A172 (cell line): ENCODE measurements at regions not wholly inside any gene's neighbourhood (a gene's known extent, or its start where the extent isn't known, plus 50 kb on each side); places are given as distances from the start of the nearest gene placed in this dataset.

Source experiments
- DNase-seq: peaks from one replicate; pipeline ENCODE4 v3.0.0-alpha.2; 2015; ENCODE audit warnings: low spot score

DNA sequence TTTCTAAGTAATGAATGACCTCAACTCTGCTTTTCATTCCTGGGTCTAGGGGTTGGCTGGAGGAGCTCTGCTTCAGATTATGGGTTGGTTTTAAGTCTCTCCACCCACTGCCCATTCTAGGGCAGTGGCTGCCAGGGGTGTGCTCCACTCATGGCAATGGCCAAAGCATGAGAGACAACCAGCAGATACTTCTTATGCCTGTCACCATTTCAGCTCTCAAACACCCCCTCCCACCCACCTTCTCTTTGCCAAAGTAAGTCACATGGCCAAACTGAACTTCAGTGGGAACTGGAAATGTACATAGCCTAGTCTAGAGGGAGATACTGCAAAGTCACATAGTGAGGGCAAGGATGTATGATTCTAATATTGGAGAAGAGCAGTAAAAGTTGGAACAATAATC is 285.3 kb downstream of the RPLP1 start:
- no peak for DNase-seq

DNA sequence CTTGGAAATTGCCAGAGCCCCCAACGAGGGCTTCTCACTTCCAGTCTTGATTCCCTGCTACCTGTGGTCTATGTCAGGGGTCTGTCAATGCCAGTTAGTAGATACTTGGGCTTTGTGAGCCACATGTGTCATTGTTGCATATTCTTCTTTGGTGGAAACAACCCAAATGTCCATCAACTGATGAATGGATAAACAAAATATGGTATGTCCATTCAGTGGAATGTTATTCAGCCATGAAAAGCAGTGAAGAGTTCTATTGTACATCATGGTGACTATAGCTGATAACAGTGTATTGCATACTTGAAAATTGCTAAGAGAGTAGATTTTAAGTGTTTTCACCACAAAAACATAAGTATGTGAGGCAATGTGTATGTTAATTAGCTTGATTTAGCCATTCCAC is 288.1 kb downstream of the RPLP1 start:
- DNase-seq = no peak

GRCh38 chr15:69742361-69742760 is 289.7 kb downstream of the RPLP1 start:
- no peak for DNase-seq

- DNase-seq = no peak
Measured at GRCh38 chr15:69743091-69743490, 290.5 kb downstream of the RPLP1 start.

GRCh38 chr15:69744391-69745162 is 292.0 kb downstream of the RPLP1 start:
- DNase-seq = no peak

DNA sequence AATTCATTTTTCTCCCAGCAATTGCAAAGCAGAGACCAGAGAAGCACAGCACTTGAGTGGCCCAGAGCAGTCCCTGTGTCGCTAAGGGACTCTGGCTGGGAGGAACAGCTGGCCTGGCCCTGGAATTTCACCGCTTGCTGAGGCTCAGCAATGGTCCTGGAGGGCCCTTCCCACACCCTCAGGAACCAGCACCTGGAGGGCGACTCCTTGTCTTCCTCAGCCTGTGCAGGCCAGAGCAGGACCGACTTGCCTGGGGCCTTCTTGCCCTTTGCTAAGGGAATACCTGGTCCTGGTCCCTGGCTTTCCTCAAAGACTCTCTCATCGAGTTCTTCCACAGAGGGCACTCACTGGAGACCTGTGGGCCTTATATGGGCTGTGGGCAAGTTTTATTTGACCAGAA is 294.6 kb downstream of the RPLP1 start:
- no peak for DNase-seq

DNA sequence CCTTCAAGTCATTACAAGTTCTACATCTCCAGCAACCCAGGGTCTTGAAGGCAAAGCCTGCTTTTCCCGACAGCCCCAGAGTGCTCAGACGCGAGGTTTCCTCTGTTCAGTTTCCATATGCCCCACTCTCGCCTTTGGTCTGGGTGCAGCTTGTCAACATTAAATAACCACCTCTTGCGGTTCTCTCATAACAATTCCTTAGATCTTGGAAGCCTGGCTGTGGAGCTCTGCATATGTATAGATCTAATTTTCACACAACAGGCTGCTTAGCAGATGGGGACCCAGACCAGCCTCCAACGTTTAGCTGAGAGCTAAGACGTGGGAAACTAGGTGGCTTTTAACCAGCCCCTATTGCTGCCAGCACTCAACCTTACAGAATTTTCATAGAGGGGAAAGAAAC is 295.5 kb downstream of the RPLP1 start:
- DNase-seq = no peak

- no peak for DNase-seq
Measured at GRCh38 chr15:69748576-69749185, 296.1 kb downstream of the RPLP1 start.

- DNase-seq = no peak
Measured at GRCh38 chr15:69749274-69749673, 296.7 kb downstream of the RPLP1 start.

DNA sequence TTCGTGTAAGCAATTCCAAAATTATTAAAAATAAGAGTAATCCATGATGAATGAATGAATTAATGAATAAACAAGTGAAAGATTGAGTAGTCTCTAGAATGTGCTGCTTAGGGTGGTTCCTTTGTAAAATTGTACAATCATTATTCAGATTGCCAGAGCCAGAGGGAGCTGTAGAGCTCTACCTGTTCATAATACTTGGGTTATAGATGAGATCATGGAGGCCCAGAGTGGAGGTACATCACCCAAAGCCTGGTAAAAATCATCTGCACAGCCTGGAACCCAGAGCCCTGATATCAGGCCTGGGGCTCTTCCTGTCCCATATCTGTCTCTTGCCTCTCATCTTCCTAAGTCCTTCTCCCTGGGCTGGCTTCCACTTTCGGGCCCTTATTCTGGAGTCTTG is 297.2 kb downstream of the RPLP1 start:
- no peak for DNase-seq

DNA sequence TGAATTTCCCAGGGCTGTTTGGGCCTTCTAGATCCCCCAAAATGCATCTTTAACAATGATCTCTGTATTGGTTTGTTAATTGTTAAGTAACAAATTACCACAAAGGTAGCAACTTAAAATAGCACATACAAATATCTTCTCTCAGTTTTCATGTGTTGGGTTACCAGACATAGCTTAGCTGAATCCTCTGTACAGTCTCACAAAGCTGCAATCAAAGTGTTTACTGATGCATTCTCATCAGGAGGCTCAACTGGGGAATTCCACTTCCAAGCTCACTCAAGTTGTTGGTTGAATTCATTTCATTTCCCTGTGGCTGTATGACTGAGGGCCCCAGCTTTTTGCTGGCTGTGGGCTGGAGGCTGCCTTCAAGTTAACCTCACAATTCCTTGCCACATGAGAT is 297.6 kb downstream of the RPLP1 start:
- DNase-seq = no peak

DNA sequence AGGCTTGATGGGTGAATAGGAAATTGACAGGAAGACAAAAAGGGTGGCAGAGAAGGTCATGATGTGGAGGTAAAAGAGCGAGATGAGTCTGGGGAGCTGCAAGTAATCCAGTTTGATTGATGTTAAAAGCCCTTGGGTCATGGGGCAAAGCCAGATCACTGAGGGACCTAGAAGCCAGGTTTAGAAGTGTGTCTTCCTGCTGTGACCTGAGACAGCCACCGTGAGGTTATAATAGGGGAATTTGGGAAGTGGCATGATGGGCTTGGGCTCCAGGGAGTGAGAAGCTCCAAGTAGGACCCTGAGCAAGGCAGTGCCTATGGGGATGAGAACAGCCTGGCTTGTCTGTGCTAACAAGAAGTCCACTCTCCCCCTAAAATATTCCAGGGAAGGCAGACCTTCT is 298.5 kb downstream of the RPLP1 start:
- DNase-seq = no peak

- no peak for DNase-seq
Measured at GRCh38 chr15:69751566-69751965, 298.9 kb downstream of the RPLP1 start.

- DNase-seq = no peak
Measured at GRCh38 chr15:69753867-69754266, 301.2 kb downstream of the RPLP1 start.

DNA sequence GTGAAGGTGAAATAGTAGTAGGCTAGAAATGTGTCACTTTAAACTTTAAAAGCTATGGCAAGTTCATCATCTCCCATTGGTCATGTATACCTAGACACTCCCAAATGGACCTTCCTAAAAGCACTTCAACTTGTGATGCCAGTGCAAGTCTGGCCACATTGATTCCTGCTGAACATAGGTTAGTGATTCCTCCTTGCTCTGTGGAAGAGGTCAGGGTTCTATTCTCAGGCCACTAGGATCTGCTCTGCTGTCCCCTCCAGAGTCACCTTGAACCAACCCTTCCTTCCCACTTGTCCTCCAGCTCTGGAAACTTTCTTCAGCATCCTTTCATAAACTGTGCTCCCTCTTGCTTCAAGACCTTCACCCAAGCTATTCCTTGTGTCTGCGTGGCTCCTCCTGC is 301.7 kb downstream of the RPLP1 start:
- no peak for DNase-seq

DNA sequence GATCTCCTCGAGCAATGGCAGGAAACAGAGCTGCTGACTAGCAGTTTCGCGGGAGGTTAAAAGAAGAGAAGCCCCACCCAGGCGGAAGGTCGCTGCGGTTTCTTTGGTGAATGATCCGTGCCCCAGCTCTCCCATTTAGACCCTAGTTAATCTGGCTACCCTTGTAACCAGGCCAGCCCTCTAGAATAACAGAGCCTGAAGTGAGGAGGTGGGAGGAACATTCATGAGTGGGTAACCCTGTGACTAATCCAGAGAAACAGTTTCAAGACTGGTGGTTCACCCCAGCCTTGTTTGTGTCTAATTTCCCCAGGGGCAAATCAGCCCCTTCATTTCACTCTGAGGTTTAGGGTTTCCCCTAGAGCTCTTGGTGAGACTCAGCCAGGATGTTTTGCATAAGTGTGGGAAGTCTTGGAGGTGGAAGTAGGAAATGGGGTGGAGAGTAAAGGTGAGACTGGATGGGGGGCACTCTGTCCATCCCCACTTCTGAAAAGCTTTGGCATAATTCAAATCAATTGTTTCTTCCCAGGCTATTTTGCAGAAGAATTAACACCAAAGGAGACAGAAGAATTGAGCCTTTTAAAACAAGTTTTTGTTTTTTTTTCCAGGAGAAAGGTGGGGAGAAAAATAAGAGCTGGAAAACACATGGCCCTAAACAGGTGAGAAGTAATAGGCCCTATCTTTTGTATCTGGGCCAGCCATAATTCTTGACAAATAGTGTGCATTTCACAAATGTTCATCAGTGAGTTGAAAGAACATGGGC is 303.1 kb downstream of the RPLP1 start:
- DNase-seq = no peak

DNA sequence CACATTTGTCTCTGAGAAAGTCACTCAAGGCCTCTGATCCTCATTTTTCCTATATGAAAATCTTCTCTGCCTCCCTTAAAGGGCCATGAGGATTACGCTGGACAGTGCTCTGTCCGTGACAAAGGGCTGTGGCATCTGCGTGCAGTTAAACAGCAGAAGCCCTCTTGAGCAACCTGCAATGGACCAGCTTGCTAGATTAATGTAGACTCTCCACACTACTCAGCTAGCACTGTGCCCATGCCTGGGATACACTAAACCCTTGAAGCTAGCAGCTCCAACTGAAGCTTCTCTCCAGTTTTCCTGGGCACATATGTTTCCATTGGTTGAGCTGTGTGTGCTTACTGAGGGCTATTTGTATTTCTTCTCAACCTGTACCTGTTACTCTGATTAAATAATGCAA is 303.8 kb downstream of the RPLP1 start:
- no peak for DNase-seq

GRCh38 chr15:69757186-69757585 is 304.6 kb downstream of the RPLP1 start:
- peak; percentile 5 for DNase-seq

DNA sequence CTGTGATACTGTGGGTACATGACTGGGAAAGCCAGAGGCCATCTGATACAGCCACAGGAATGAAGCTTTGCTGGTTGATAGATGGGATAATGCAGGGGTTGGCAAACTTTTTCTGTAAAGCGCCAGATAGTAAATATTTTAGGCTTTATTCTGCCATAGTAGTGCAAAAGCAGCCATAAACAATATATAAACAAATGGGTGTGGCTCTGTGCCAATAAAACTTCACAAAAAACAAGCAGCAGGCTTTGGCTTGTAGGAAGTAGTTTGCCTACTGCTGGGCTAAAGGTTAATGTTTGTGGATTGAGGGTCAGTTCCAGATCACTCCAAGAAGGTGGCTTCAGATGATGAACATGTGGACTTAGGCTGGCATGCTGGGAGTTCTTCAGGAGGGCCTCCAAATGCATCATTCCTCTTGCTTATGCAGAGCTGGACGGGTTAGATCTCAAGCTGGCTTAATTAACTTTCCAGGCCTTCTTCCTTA is 305.7 kb downstream of the RPLP1 start:
- peak; percentile 27 for DNase-seq

GRCh38 chr15:69758810-69759790 is 306.5 kb downstream of the RPLP1 start:
- DNase-seq = peak; percentile 59

- peak; percentile 6 for DNase-seq
Measured at GRCh38 chr15:69760258-69760845, 307.7 kb downstream of the RPLP1 start.
